ENCODE measurements at regions not wholly inside any gene's neighbourhood (a gene's known extent, or its start where the extent isn't known, plus 50 kb on each side); places are given as distances from the start of the nearest gene placed in this dataset.

- no peak for DNase-seq
Observed at GRCh38 chr5:33257807-33258429, 182.8 kb upstream of the TARS1 start.

- DNase-seq, result no peak
Observed at GRCh38 chr5:33258553-33258952, 182.2 kb upstream of the TARS1 start.

- DNase-seq, result no peak
Observed at GRCh38 chr5:33260098-33260497, 180.7 kb upstream of the TARS1 start.

GRCh38 chr5:33261305-33261704 lies 179.5 kb upstream of the TARS1 start:
- DNase-seq, result no peak

- no peak for DNase-seq
Observed at GRCh38 chr5:33261747-33262146, 179.0 kb upstream of the TARS1 start.

- no peak for DNase-seq
Observed at GRCh38 chr5:33267801-33268200, 173.0 kb upstream of the TARS1 start.

- no peak for DNase-seq
Observed at GRCh38 chr5:33268374-33268773, 172.4 kb upstream of the TARS1 start.

GRCh38 chr5:33270671-33271070 lies 170.1 kb upstream of the TARS1 start:
- DNase-seq, result no peak

- no peak for DNase-seq
Observed at GRCh38 chr5:33271606-33272005, 169.2 kb upstream of the TARS1 start.

- DNase-seq, result no peak
Observed at GRCh38 chr5:33272288-33272687, 168.5 kb upstream of the TARS1 start.

- no peak for DNase-seq
Observed at GRCh38 chr5:33273985-33274384, 166.8 kb upstream of the TARS1 start.

GRCh38 chr5:33275391-33275790 lies 165.4 kb upstream of the TARS1 start:
- no peak for DNase-seq

GRCh38 chr5:33275921-33276627 lies 164.7 kb upstream of the TARS1 start:
- no peak for DNase-seq

GRCh38 chr5:33276628-33276950 lies 164.2 kb upstream of the TARS1 start:
- no peak for DNase-seq

- no peak for DNase-seq
Observed at GRCh38 chr5:33277061-33277650, 163.6 kb upstream of the TARS1 start.

GRCh38 chr5:33281431-33281843 lies 159.3 kb upstream of the TARS1 start:
- no peak for DNase-seq

- no peak for DNase-seq
Observed at GRCh38 chr5:33282157-33282556, 158.6 kb upstream of the TARS1 start.

GRCh38 chr5:33282696-33283095 lies 158.1 kb upstream of the TARS1 start:
- no peak for DNase-seq

- no peak for DNase-seq
Observed at GRCh38 chr5:33283243-33283642, 157.5 kb upstream of the TARS1 start.

- no peak for DNase-seq
Observed at GRCh38 chr5:33284681-33285080, 156.1 kb upstream of the TARS1 start.

GRCh38 chr5:33287242-33287641 lies 153.5 kb upstream of the TARS1 start:
- no peak for DNase-seq

GRCh38 chr5:33291216-33292000 lies 149.4 kb upstream of the TARS1 start:
- DNase-seq, result no peak

- no peak for DNase-seq
Observed at GRCh38 chr5:33297760-33298216, 143.0 kb upstream of the TARS1 start.
